ENCODE measurements at regions not wholly inside any gene's neighbourhood (a gene's known extent, or its start where the extent isn't known, plus 50 kb on each side); places are given as distances from the start of the nearest gene placed in this dataset.

DNA sequence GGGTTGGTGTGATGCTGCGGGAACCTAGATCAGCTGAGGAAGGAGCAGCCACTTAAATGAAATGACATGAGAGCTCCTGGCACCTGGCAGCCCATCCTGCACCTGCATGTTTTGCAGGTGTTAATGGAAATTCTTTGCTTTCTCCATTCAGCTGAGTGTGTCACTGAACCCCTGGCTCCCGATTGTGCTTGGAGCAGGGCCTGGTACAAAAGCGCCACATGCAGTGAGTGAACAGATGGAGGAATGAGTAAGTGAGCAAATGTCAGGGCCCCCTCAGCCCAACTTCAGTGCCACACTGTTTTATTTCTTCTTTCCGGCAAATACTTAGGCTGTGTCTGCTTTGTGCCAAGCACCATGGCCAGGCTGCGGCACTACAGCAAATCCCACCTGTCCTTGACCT, 132.2 kb downstream of the ASB7 start:
- Histone ChIP-seq H3K9me3 (no peaks in the 10 kb centered on the region), H3K27me3 (no peaks in the 10 kb centered on the region), H3K36me3 (no peaks in the 10 kb centered on the region), H3K4me1 (peaks cover 0 to 22% (median 17%) of the 10 kb centered on the region in 4 donors), H3K4me3 (no peak overlapping the region), H3K27ac (no peak overlapping the region)
- DNase-seq: no peak
- no peak for TF ChIP-seq POLR2AphosphoS5 (IDR thresholded peaks at IDR 0.05)
- no peak for TF ChIP-seq EP300 (IDR thresholded peaks at IDR 0.05)
- no peak for TF ChIP-seq POLR2A (IDR thresholded peaks at IDR 0.05)
- TF ChIP-seq, protein P1, sequence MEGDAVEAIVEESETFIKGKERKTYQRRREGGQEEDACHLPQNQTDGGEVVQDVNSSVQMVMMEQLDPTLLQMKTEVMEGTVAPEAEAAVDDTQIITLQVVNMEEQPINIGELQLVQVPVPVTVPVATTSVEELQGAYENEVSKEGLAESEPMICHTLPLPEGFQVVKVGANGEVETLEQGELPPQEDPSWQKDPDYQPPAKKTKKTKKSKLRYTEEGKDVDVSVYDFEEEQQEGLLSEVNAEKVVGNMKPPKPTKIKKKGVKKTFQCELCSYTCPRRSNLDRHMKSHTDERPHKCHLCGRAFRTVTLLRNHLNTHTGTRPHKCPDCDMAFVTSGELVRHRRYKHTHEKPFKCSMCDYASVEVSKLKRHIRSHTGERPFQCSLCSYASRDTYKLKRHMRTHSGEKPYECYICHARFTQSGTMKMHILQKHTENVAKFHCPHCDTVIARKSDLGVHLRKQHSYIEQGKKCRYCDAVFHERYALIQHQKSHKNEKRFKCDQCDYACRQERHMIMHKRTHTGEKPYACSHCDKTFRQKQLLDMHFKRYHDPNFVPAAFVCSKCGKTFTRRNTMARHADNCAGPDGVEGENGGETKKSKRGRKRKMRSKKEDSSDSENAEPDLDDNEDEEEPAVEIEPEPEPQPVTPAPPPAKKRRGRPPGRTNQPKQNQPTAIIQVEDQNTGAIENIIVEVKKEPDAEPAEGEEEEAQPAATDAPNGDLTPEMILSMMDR (IDR thresholded peaks at IDR 0.05): no peak
- intact Hi-C loops (cut with DNase I): no loop called here
- 96% methylated on average over 5 of the region's 5 CpGs for WGBS, 2 donors

DNA sequence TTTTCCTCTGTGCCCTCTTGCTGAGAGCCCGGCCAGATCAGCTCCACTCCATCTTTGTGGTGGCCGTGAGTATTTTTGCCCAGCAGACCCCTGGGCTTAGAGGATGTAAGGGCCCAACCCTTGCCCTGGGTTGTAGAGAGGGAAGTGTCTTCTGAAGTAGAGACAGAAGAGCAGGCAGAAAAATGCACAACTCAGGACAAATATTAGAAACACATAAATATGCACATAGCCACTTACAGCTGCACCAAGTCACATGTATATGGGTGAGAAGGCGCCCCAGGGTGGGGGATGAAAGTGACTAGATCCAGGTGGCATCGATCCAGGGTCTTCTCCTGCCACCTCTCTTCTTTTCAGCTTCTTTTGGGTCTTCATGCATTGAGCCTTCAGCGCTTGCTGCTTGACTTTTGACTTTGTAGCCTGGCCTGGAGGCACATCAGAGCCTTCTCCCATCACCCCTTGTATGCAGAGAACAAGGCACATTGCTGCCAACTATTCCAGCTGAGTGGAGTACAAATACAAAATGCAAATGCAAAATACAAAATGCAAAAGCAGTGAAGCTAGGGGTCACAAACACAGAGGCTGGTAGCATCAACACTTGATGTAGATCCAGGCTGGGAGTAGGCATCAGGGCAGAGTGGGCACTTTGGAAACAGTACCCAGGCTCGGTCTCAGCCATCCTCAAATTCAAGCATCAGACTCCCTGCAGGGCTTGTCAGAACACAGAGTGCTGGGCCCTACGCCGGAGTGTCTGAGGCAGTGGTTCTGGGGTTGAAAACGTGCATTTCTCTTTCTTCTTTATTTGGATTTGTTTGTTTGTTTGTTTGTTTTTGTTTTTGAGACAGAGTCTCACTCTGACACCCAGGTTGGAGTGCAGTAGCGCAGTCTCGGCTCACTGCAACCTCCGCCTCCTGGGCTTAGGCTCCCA, 133.0 kb downstream of the ASB7 start:
- H3K4me3 ChIP-seq: no peak overlapping the region
- no peak for DNase-seq
- intact Hi-C loops (cut with DNase I): no loop called here
- H3K27ac ChIP-seq: no peak overlapping the region
- H3K27me3 ChIP-seq: no peaks in the 10 kb centered on the region
- no peaks in the 10 kb centered on the region for H3K9me3 ChIP-seq
- peaks cover 0 to 22% (median 17%) of the 10 kb centered on the region in 4 donors for H3K4me1 ChIP-seq
- H3K36me3 ChIP-seq: no peaks in the 10 kb centered on the region
- WGBS, 2 donors: 82 to 89% methylated on average over 12 of the region's 12 CpGs
- TF ChIP-seq POLR2A (IDR thresholded peaks at IDR 0.05) (no peak), POLR2AphosphoS5 (IDR thresholded peaks at IDR 0.05) (no peak), EP300 (IDR thresholded peaks at IDR 0.05) (no peak)
- TF ChIP-seq, protein P1 (IDR thresholded peaks at IDR 0.05): no peak

DNA sequence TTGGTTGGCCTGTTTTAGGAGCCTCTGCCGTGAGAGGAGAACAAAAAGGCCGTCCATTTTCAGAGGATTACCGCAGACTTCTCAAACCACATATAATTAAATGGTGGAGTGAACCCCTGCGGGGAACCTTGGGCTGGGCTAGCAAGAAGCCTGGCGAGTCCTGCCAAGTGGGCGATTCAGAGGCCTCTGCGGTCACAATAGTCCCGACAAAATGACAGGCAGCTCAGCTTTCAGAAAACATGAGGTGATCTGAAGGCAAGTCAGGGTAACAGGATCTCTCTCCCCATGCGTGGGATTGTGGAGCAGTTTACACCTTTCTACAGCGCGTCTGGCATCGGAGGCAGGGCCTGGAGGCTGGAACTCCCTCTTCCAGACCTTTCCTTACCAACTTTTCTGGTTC, 134.8 kb downstream of the ASB7 start:
- TF ChIP-seq POLR2A (IDR thresholded peaks at IDR 0.05) (no peak), EP300 (IDR thresholded peaks at IDR 0.05) (no peak), POLR2AphosphoS5 (IDR thresholded peaks at IDR 0.05) (no peak)
- TF ChIP-seq, protein P1 (IDR thresholded peaks at IDR 0.05): no peak

DNA sequence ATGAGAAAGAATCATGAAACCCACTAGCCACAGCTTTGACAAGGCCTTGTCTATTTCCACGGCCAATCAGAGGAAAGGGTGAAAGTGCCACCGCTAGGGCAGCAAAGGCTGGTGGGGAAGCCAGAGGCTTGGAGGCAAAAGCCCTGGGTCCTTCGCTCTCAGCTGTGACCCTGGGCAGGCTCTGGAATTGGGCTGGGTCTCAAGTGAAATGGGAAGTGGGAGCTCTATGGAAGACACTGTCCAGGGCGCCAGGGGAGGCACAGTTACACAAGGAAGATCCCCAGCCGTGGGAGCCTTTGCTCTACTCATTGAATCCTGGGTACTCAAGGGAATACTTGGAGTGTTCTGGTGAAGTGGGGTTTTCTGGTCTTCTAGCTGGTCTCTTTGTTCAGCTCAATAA, 136.2 kb downstream of the ASB7 start:
- Histone ChIP-seq H3K27ac (no peak overlapping the region), H3K36me3 (no peaks in the 10 kb centered on the region), H3K9me3 (no peaks in the 10 kb centered on the region), H3K27me3 (no peaks in the 10 kb centered on the region), H3K4me3 (no peak overlapping the region), H3K4me1 (peaks cover 0 to 2% (median under 1%) of the 10 kb centered on the region in 4 donors)
- no peak for DNase-seq
- intact Hi-C loops (cut with DNase I): no loop called here
- WGBS, 2 donors: 71 to 92% methylated on average over 5 of the region's 5 CpGs
- TF ChIP-seq EP300 (IDR thresholded peaks at IDR 0.05) (no peak), POLR2A (IDR thresholded peaks at IDR 0.05) (no peak), POLR2AphosphoS5 (IDR thresholded peaks at IDR 0.05) (no peak)
- TF ChIP-seq, protein P1 (IDR thresholded peaks at IDR 0.05): no peak

More for the DNA sequence above, 134.8 kb downstream of the ASB7 start:
- intact Hi-C loops (cut with DNase I): no loop called here
- no peaks in the 10 kb centered on the region for H3K36me3 ChIP-seq
- WGBS, 2 donors: 92 to 95% methylated on average over 12 of the region's 12 CpGs
- no peak for DNase-seq
- H3K4me1 ChIP-seq: peaks cover 0 to 16% (median 14%) of the 10 kb centered on the region in 4 donors
- H3K4me3 ChIP-seq: no peak overlapping the region
- no peaks in the 10 kb centered on the region for H3K27me3 ChIP-seq
- H3K27ac ChIP-seq: no peak overlapping the region
- no peaks in the 10 kb centered on the region for H3K9me3 ChIP-seq

Measured in sigmoid colon (tissue), 6 donors.